ENCODE measurements at regions not wholly inside any gene's neighbourhood (a gene's known extent, or its start where the extent isn't known, plus 50 kb on each side); places are given as distances from the start of the nearest gene placed in this dataset.
"Not testable (repeated sequence)": the region's sequence is repeated elsewhere in the genome, so short reads cannot be mapped to it uniquely, and the experiment has no call there.

DNA sequence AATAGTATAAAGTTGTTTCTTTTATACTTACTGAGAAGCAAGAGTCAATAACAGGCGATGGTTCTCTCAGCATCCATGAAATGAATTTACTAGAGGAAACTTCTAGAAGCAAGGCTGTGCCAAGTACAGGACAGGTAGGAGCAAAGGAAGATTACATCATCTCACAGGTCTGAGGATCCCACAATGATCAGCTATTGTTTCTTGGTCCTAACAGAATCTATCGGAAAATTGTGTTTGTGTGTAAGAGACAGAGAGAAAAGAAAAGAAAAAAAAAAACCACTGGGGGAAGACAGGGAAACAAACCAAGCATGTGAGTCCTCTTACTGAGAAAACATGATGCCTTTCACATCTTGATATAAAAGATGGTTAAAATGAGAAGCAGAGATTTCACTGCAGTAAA is 535.0 kb upstream of the NRP1 start:
- peak overlapping the region; percentile 41 to 65 for H3K27ac ChIP-seq
- intact Hi-C loops (cut with DNase I; ENCODE audit: low total_unique reads) = no loop called here

DNA sequence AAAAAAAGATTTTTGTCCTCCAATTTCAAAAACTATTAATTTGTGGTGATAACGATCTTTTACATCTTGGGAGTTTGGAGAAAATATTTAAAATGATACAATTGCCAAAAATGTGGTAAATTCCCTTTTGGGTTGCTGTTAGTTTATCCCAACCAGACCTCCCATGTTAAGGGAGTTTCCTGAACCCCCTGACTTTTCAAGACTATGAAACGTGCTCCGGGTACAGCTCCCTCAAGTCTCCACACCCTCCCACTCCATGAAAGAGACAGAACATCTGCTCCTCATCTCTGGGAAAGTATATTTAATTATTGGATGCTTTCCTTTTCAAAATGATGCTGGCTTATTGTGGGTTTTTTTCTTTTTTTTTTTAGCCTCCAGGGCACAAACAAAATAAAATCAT is 534.6 kb upstream of the NRP1 start:
- Histone ChIP-seq H3K4me1 (no peaks in the 10 kb centered on the region), H3K27ac (peak overlapping the region; percentile 41 to 65), H3K4me3 (no peak overlapping the region), H3K27me3 (no peaks in the 10 kb centered on the region), H3K9me3 (no peaks in the 10 kb centered on the region), H3K36me3 (no peaks in the 10 kb centered on the region)
- DNase-seq = peak; percentile 19 to 25
- TF ChIP-seq POLR2A (IDR thresholded peaks at IDR 0.05) = no peak
- TF ChIP-seq, protein P1, sequence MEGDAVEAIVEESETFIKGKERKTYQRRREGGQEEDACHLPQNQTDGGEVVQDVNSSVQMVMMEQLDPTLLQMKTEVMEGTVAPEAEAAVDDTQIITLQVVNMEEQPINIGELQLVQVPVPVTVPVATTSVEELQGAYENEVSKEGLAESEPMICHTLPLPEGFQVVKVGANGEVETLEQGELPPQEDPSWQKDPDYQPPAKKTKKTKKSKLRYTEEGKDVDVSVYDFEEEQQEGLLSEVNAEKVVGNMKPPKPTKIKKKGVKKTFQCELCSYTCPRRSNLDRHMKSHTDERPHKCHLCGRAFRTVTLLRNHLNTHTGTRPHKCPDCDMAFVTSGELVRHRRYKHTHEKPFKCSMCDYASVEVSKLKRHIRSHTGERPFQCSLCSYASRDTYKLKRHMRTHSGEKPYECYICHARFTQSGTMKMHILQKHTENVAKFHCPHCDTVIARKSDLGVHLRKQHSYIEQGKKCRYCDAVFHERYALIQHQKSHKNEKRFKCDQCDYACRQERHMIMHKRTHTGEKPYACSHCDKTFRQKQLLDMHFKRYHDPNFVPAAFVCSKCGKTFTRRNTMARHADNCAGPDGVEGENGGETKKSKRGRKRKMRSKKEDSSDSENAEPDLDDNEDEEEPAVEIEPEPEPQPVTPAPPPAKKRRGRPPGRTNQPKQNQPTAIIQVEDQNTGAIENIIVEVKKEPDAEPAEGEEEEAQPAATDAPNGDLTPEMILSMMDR (IDR thresholded peaks at IDR 0.05) = no peak
- intact Hi-C loops (cut with DNase I; ENCODE audit: low total_unique reads) = no loop called here

More for the DNA sequence above, 535.0 kb upstream of the NRP1 start:
- no peak for DNase-seq
- TF ChIP-seq, protein P1 (IDR thresholded peaks at IDR 0.05) = no peak
- TF ChIP-seq POLR2A (IDR thresholded peaks at IDR 0.05) = no peak
- Histone ChIP-seq H3K27me3 (no peaks in the 10 kb centered on the region), H3K36me3 (no peaks in the 10 kb centered on the region), H3K9me3 (no peaks in the 10 kb centered on the region), H3K4me1 (no peaks in the 10 kb centered on the region), H3K4me3 (no peak overlapping the region)

DNA sequence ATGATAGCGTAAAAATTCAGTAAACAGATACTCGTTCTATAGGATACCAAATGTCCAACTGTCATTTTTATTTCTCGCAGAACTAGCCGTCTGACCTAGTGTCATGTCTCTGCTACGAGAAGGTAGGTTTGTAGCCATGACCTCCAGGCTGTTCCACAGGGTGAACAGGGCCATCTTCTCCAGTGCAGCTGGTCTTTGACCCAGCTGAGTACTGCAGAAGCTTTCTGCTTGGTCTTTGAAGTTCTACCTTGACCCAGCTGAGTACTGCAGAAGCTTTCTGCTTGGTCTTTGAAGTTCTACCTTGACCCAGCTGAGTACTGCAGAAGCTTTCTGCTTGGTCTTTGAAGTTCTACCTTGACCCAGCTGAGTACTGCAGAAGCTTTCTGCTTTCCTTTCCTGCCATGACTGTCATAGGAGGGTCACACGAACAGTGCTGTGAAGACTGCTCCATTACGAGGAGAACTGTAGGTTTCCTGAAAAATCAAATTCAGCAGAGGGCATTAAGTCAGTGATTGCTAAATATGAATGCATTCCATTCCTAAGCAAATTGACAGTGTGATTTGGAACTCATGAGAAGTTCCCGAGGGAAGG is 532.8 kb upstream of the NRP1 start:
- intact Hi-C loops (cut with DNase I; ENCODE audit: low total_unique reads); H3K9me3 ChIP-seq; H3K27ac ChIP-seq; H3K4me1 ChIP-seq; H3K36me3 ChIP-seq; H3K4me3 ChIP-seq; DNase-seq; H3K27me3 ChIP-seq: not testable (repeated sequence)

DNA sequence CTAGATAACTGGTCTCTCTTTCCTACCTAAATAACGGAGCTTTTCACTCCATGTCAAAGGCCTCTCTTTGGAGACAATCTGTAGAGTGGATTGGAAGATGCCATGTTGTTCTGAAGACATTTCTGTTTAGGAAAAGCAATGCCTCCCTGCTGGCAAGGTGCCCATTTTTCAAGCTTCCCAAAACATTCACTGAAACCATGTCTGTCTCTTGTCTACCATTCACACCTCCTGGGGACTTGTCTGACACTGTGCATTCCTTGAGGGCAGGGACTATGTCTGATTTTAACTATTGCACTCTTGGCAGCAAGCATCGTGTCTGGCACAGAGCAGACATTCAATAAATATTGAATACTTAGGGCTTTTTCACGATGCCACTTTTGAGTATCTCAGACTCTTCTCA is 528.9 kb upstream of the NRP1 start:
- Histone ChIP-seq H3K4me3 (no peak overlapping the region), H3K9me3 (no peaks in the 10 kb centered on the region), H3K36me3 (no peaks in the 10 kb centered on the region), H3K27ac (no peak overlapping the region), H3K4me1 (no peaks in the 10 kb centered on the region), H3K27me3 (no peaks in the 10 kb centered on the region)
- intact Hi-C loops (cut with DNase I; ENCODE audit: low total_unique reads) = no loop called here
- DNase-seq = no peak
- TF ChIP-seq, protein P1 (IDR thresholded peaks at IDR 0.05) = no peak
- TF ChIP-seq POLR2A (IDR thresholded peaks at IDR 0.05) = no peak

DNA sequence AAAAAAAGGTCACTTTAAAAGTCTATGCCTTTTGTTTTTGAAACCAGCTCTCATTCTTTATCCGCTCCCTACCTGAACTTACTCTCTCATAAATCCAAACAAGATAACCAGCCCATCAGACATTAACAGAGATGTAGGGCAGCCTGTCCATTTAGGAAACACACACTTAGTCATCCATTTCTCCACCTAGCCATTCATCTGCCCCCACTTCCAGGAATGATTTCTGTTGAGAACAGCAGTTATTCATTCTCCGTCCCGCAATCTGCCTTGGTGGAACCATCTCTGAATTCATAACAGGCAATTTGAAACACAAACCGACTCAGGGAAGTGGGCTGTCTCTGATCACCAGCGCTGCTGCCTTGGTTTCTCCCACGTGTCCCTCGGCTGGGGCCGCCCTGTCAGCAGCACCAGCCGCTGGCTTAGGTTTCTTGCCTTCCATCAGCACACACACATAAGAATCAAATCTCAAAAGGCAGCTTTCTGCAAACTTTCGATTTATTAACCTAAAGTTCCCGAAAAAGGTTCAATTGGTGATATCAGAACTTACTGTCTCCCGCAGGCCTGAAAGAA is 528.2 kb upstream of the NRP1 start:
- no peak for DNase-seq

More for the DNA sequence above, 528.2 kb upstream of the NRP1 start:
- Histone ChIP-seq H3K27ac (no peak overlapping the region), H3K9me3 (no peaks in the 10 kb centered on the region), H3K36me3 (no peaks in the 10 kb centered on the region), H3K4me3 (no peak overlapping the region), H3K4me1 (no peaks in the 10 kb centered on the region), H3K27me3 (no peaks in the 10 kb centered on the region)
- intact Hi-C loops (cut with DNase I; ENCODE audit: low total_unique reads) = no loop called here
- TF ChIP-seq POLR2A (IDR thresholded peaks at IDR 0.05) = no peak
- TF ChIP-seq, protein P1 (IDR thresholded peaks at IDR 0.05) = no peak

Measured in uterus (tissue), 3 donors.